ENCODE measurements at regions not wholly inside any gene's neighbourhood (a gene's known extent, or its start where the extent isn't known, plus 50 kb on each side); places are given as distances from the start of the nearest gene placed in this dataset.

GRCh38 chr3:72009851-72010443, 225.0 kb upstream of the PROK2 start:
- no peak for DNase-seq
- TF ChIP-seq CTCF (IDR thresholded peaks at IDR 0.05) = no peak
- Mint-ChIP-seq H3K27me3 (ENCODE audit: low read depth, poor library complexity) (peaks cover 12% of the 10 kb centered on the region), H3K9me3 (peaks cover 24% of the 10 kb centered on the region), H3K36me3 (ENCODE audit: low read depth) (peaks cover 6% of the 10 kb centered on the region), H3K27ac (no peak overlapping the region), H3K4me1 (peaks cover 26% of the 10 kb centered on the region), H3K4me3 (no peak overlapping the region)

- DNase-seq = no peak
- no peak for TF ChIP-seq CTCF (IDR thresholded peaks at IDR 0.05)
- Mint-ChIP-seq H3K27me3 (ENCODE audit: low read depth, poor library complexity) (peaks cover 9% of the 10 kb centered on the region), H3K4me1 (peaks cover 39% of the 10 kb centered on the region), H3K4me3 (no peak overlapping the region), H3K9me3 (peaks cover 24% of the 10 kb centered on the region), H3K27ac (peak overlapping the region; percentile 29), H3K36me3 (ENCODE audit: low read depth) (peaks cover 6% of the 10 kb centered on the region)
Measured at GRCh38 chr3:72008226-72008996, 223.5 kb upstream of the PROK2 start.

- Mint-ChIP-seq H3K36me3 (ENCODE audit: low read depth) (peaks cover 6% of the 10 kb centered on the region), H3K27ac (peak overlapping the region; percentile 71), H3K27me3 (ENCODE audit: low read depth, poor library complexity) (peaks cover 12% of the 10 kb centered on the region), H3K4me1 (peaks cover 28% of the 10 kb centered on the region), H3K9me3 (peaks cover 24% of the 10 kb centered on the region), H3K4me3 (no peak overlapping the region)
- TF ChIP-seq CTCF (IDR thresholded peaks at IDR 0.05) = no peak
- DNase-seq = no peak
Measured at GRCh38 chr3:72006631-72007556, 221.9 kb upstream of the PROK2 start.

- H3K36me3 Mint-ChIP-seq (ENCODE audit: low read depth) = peaks cover 6% of the 10 kb centered on the region
- peaks cover 24% of the 10 kb centered on the region for H3K9me3 Mint-ChIP-seq
- no peak overlapping the region for H3K27ac Mint-ChIP-seq
- DNase-seq = no peak
- peaks cover 24% of the 10 kb centered on the region for H3K4me1 Mint-ChIP-seq
- no peak overlapping the region for H3K4me3 Mint-ChIP-seq
- no peak for TF ChIP-seq CTCF (IDR thresholded peaks at IDR 0.05)
- H3K27me3 Mint-ChIP-seq (ENCODE audit: low read depth, poor library complexity) = peaks cover 9% of the 10 kb centered on the region
Measured at GRCh38 chr3:72004749-72005292, 219.9 kb upstream of the PROK2 start.

GRCh38 chr3:72003936-72004335, 219.0 kb upstream of the PROK2 start:
- peaks cover 17% of the 10 kb centered on the region for H3K4me1 Mint-ChIP-seq
- peaks cover 24% of the 10 kb centered on the region for H3K9me3 Mint-ChIP-seq
- H3K27ac Mint-ChIP-seq = no peak overlapping the region
- H3K27me3 Mint-ChIP-seq (ENCODE audit: low read depth, poor library complexity) = peaks cover 9% of the 10 kb centered on the region
- H3K36me3 Mint-ChIP-seq (ENCODE audit: low read depth) = peaks cover 6% of the 10 kb centered on the region
- H3K4me3 Mint-ChIP-seq = no peak overlapping the region
- TF ChIP-seq CTCF (IDR thresholded peaks at IDR 0.05) = no peak
- DNase-seq = no peak
